NCI-H1048 (cell line): ENCODE measurements at regions not wholly inside any gene's neighbourhood (a gene's known extent, or its start where the extent isn't known, plus 50 kb on each side); places are given as distances from the start of the nearest gene placed in this dataset.

Source experiments
- DNase-seq: peaks from one replicate; lab custom pipeline; 2025; lab: John Stamatoyannopoulos, UW

- no peak for DNase-seq
Observed at GRCh38 chr6:71430018-71430417, 141.4 kb downstream of the OGFRL1 start.

DNA sequence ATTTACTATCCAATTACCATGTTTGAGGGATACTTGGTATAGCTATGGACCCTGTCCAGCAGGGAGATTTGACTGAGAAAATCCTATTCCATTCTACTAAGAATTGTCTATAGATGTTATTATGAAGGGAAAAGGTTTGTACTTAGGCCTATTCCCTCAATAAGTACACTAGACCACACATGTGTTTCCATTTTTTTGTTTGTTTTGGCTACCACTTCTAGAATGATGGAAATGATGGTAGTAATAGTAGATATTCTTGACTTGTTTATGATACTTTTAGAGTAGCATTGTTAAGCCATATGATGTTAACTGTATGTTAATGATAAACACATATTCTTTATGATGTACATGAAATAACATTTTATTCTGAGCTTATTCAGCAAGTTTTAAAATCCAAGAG lies 144.8 kb downstream of the OGFRL1 start:
- no peak for DNase-seq

- DNase-seq: no peak
Observed at GRCh38 chr6:71444222-71444621, 155.6 kb downstream of the OGFRL1 start.

- DNase-seq: no peak
Observed at GRCh38 chr6:71446057-71446456, 157.4 kb downstream of the OGFRL1 start.

- no peak for DNase-seq
Observed at GRCh38 chr6:71446470-71446869, 157.9 kb downstream of the OGFRL1 start.

DNA sequence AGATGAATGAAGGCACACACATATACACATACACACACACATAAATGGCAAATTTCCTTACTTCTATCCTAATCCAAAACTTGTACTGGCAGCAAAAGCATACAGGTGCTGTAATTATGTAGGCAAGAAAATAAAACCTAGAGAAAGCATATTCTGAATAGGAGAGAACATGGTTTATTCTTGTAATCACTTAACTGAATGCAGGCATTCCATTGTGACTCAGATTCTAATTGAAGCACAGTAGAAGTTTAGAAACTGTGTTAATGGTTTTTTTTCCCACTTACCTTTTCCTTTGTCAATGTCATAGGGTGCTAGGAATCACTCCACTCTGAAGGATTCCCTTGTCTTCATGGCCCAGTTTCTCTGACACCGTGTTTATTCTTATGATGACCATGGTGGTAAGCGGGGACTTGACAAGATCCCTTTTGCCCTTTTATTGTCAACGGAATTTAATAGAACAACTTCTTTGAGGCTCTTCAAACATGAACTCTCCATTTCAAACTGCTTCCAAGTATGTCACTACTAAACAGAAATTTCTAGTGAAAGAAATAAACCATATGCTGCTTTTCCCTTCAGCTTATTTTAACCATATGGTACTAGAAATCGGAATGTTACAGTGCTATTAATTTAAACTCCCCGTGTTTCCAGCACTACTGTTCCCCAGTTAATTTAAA lies 164.2 kb downstream of the OGFRL1 start:
- no peak for DNase-seq

GRCh38 chr6:71453371-71453706 lies 164.7 kb downstream of the OGFRL1 start:
- DNase-seq: no peak

DNA sequence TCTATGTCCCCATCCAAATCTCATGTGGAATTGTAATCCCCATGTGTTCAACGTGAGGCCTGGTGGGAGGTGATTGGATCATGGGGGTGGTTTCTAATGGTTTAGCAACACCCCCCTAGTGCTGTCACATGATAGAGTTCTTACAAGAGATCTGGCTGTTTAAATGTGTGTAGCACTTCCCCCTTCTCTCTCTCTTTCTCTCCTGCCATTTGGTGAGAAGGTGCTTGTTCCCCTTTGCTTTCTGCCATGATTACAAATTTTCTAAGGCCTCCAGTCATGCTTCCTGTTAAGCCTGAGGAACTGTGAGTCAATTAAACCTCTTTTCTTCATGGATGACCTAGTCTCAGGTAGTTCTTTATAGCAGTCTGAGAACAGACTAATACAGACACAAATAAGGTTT lies 165.4 kb downstream of the OGFRL1 start:
- no peak for DNase-seq

DNA sequence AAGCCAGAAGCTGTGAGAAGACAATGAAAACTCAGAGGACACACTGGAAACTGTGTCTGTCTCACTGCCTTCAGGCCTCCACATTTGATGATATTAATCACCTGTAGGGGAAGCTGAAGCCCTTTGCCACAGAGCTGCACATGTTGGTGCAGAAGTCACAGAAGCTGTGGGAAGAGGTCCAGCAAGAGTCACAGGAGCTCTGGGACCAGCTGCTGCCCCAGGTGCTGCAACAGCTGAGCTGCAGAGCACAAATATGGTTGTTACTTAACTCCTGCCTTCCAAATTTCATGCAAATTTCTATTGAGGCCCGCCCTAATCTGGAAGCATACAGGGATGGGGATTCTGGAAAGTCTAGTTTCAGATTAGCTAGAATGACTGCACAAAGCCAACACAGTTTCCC lies 169.3 kb downstream of the OGFRL1 start:
- no peak for DNase-seq

- no peak for DNase-seq
Observed at GRCh38 chr6:71459162-71459561, 170.6 kb downstream of the OGFRL1 start.

DNA sequence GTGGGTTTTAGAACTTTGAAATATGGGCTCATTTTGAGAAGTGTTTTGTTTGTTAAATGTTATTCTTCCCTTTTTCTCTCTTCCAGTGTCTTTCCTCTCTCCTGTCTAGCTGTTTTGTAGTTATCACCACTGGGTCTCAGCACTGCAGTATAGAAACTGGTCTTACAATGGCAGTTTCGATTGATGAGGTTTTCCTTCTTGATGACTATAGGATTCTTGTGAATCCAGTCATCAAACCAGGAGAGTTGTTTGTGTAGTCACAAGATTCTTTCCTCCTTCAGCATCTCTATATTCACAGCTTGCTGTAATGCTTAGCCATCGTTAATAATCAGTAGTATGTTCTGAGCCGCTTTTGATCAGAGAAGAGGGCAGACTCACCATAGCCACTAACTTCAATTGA lies 172.3 kb downstream of the OGFRL1 start:
- no peak for DNase-seq

DNA sequence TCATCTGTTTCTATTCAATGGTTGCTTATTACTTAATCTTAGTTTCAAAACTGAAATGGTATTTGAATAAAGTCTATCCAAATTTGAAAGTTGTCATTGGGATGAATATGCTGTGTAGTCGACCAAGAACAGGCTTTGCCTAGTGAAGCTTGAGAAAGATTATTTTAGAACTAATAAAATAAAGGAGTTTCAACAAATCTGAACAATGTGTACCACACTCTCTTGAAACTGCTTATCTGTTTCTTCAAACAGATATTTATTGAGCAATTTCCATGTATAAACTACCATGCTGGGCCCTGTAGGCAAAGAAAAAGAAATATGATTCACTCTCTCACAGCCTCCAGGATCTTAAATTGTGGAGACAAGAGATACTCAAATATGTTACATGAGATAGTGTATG lies 174.4 kb downstream of the OGFRL1 start:
- no peak for DNase-seq

GRCh38 chr6:71465096-71465495 lies 176.5 kb downstream of the OGFRL1 start:
- no peak for DNase-seq

- DNase-seq: no peak
Observed at GRCh38 chr6:71466362-71466761, 177.8 kb downstream of the OGFRL1 start.

DNA sequence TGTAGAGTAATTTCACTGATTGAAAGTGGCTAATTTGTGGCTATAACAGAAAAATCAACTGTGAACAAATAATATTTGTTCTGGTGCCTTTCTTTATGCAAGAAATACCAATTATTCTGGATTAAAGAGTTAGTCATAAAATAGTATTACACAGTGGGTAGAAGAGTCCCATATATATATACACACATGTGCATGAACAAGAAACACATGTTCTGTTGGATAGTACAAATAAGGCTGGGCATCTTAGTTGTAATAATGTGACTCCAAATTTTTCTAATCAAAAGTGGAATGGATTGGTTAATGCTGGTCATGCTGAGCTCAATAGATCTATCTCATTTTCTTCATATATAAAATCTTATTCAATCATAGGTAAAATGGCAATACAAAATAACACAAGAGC lies 179.4 kb downstream of the OGFRL1 start:
- no peak for DNase-seq

- no peak for DNase-seq
Observed at GRCh38 chr6:71468841-71469700, 180.5 kb downstream of the OGFRL1 start.

DNA sequence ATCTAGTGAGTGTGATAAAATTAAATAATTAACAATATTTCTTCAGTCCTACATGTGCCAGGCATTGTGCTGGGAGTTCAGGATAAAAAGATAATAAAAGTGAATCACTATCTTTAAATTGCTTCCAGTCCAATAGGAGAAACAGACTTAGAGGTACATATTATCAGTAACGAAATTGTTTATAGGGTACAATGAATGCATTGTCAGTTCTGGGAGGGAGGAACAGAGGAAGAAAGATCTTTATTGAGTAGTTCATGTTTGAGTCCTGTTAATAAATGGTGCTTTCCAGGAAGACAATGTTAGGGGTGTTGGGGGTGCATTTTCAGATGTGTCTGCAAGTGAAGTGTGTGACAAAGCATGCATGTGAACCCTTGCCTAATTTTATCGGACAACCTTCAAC lies 183.1 kb downstream of the OGFRL1 start:
- DNase-seq: no peak

GRCh38 chr6:71473926-71474325 lies 185.3 kb downstream of the OGFRL1 start:
- no peak for DNase-seq

DNA sequence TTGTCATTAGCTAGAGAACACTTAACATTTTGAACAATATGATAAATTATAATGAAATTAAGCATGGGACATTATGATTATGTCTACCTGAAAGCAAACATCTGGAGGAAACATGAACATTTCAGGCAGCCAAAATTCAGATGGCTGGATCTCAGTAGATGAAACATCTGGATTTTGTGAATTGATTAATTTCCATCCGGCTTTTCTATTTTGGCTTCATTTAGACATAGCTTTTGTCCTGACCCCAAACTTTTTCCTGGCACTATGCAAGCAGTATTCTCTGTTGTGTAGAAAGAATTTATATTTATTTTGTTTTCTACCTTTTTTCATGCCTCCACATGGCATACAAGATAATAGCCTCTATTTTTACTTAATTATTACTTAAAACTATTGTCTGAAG lies 186.3 kb downstream of the OGFRL1 start:
- no peak for DNase-seq

DNA sequence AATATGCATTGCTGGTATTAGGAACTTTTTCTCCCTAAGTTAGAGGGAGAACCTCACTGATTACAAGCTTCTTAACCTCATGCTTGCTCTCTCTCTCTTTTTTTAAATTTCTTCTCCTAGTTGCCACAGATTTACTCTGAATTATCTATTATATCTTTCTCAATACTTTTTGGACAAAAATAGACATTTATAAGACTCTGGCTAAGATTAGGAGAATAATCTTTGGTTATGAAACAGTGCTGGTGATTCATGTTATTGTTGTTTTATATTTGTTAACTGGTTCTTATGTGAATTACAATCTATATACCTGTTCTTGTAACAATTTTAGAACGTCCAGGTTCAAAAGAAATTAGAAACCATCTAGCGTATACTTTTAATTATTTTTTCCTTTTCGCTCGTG lies 187.8 kb downstream of the OGFRL1 start:
- no peak for DNase-seq

DNA sequence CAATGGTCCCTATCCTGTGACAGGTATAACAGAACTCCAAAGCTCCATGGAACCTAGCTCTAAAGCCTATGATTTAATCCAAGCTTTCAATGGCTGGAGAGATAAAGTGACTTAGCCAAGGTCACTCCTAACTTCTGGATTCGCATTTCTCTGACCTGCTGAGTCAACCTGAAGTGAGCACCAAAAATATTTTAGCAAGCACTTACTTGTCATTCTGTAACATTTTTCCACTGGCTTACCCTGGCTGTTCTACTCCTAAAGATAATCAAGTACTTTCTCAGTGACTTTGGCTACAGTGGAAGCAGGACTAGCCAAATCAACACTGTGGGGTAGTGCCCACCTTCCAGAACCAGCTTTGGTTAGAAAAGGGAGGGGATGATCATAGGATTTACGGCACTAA lies 188.3 kb downstream of the OGFRL1 start:
- DNase-seq: no peak

DNA sequence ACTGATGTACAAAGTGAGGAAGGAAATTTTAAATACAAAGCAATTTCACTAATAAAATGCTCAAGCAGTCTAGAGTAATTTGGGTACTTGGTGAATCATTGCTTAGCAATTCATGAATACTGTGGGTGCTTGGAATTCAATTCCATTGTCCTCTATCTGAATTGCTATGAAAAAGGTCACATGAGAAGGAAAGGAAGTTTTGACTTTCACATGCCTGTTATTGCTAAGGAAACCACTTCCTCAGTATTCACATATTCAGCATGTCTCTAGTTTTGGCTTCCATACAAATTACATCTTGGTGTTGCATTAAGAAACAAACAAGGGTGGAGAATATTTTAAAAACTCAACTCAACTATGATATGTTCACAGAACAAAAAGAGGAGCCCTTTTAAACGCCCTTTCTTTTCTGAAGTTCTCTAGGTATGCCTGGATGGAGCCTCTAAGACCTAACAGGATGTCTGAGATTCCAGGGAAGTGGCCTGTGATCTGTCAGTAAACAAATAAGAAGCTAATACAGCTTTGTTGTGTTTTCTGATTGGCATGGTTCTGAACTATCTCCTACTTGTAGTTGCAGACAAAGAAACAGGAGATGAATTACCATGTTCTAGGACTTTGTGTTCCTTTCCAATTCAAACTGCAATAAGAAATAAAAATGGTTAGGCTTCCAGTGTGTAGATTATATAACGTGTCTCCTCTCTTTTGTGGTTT lies 190.4 kb downstream of the OGFRL1 start:
- no peak for DNase-seq

- DNase-seq: no peak
Observed at GRCh38 chr6:71480577-71480976, 192.0 kb downstream of the OGFRL1 start.
